ENCODE measurements at regions not wholly inside any gene's neighbourhood (a gene's known extent, or its start where the extent isn't known, plus 50 kb on each side); places are given as distances from the start of the nearest gene placed in this dataset.

- TF ChIP-seq CTCF (IDR thresholded peaks at IDR 0.05) (no peak), POLR2A (IDR thresholded peaks at IDR 0.05) (no peak)
Measured at GRCh38 chr2:21404137-21404536, 280.4 kb downstream of the TDRD15 start.

All from testis (tissue), 2 donors.